NCI-H82 (cell line): ENCODE measurements at regions not wholly inside any gene's neighbourhood (a gene's known extent, or its start where the extent isn't known, plus 50 kb on each side); places are given as distances from the start of the nearest gene placed in this dataset.

ENCODE experiments used
- DNase-seq: peaks from one replicate; lab custom pipeline; 2025; lab: John Stamatoyannopoulos, UW

- DNase-seq, result peak; percentile 54
Observed at GRCh38 chr4:56240554-56241174, 146.6 kb downstream of the AASDH start.

DNA sequence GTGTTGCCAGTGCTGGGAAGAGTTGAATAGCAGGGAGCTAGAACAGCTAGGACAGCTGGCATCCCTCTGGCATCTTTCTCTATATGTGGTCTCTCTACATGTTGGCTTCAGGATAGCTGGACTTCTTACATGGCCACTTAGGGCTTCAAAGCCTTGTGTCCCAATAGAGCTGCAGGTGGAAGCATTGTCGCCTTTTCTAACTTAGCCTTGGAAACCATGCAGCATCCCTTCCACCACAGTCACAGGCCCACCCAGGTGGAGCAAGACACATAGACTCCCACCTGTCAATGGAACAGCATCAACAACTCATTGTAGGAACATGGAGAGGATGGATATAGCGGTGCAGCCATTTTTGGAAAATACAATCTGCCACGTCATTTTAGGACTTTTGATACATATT is 149.0 kb downstream of the AASDH start:
- no peak for DNase-seq

GRCh38 chr4:56235725-56236124 is 151.6 kb downstream of the AASDH start:
- DNase-seq, result no peak

DNA sequence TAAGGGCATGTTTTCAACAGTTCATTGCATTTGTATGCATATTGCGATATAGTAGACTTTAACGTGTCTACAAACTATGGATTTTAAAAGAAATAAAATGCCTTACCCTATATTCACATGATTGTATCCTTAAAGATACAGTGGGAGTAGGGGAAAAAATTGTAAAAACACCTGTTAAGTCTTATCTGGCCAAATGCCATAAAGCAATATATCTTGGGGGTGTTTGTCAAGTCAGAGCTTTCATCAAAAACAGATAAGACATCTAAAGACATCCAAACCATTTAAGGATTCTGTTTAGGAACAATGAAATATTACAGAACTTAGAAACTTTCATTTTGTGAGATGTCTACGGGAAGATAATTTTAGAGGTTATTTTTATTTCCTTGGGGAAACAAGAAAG is 152.3 kb downstream of the AASDH start:
- no peak for DNase-seq

GRCh38 chr4:56234098-56234497 is 153.2 kb downstream of the AASDH start:
- no peak for DNase-seq

- no peak for DNase-seq
Observed at GRCh38 chr4:56231410-56231809, 155.9 kb downstream of the AASDH start.

- DNase-seq, result peak; percentile 80
Observed at GRCh38 chr4:56229947-56230346, 157.3 kb downstream of the AASDH start.

GRCh38 chr4:56227301-56227835 is 159.9 kb downstream of the AASDH start:
- no peak for DNase-seq

DNA sequence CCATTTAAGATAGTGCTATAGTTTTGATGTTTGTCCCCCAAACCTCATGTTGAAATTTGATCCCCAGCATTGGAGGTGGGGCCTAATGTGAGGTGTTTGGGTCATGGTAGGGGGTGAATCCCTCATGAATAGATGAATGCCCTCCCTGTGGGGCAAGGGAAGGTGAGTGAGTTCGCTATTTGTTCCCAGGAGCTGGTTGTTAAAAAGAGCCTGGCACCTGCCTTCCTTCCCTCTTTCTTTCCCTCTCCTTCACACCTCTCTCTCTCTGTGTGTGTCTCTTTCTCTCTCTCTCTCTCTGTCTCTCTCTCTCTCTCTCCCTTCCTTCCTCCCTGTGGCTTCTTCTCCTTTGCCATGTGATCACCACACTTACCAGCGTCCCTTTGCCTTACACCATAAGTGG is 160.7 kb downstream of the AASDH start:
- no peak for DNase-seq

GRCh38 chr4:56224641-56225040 is 162.7 kb downstream of the AASDH start:
- DNase-seq, result no peak

GRCh38 chr4:56222514-56222913 is 164.8 kb downstream of the AASDH start:
- DNase-seq, result no peak

GRCh38 chr4:56220261-56220660 is 167.0 kb downstream of the AASDH start:
- DNase-seq, result peak; percentile 69

DNA sequence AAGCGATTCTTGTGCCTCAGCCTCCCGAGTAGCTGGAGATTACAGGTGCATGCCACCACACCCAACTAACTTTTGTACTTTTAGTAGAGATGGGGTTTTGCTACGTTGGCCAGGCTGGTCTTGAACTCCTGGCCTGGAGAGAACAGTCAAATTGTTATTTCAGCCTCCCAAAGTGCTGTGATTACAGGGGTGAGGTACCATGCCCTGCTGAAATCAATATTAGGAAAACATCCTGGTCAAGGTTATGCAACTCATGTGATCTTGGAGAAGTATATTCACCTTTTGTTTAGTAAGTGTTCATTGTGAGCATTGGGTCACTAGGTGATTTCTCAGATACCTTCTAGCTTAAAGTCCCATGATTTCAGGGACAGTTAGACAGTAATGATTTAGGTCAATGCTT is 167.8 kb downstream of the AASDH start:
- DNase-seq, result no peak

GRCh38 chr4:56218230-56218895 is 168.9 kb downstream of the AASDH start:
- no peak for DNase-seq

DNA sequence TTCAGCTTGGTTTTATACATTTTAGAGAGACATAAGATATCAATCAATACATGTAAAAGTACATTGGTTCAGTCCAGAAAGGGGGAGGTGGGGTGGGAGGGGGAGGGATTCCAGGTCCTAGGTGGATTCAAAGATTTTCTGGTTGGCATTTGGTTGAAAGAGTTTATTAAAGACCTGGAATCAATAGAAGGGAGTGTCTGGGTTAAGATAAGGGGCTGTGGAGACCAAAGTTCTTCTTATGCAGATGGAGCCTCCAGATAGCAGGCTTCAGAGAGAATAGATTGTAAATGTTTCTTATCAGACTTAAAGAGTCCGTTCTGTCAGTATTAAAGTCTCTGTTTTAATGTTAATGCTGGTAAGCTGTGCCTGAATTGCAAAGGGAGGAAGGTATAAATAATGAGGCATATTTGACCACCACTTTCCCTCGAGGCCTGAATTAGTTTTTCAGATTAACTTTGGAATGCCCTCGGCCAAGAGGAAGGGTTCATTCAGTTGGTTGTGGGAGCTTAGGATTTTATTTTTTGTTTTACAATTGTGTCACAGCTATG is 169.9 kb downstream of the AASDH start:
- no peak for DNase-seq

DNA sequence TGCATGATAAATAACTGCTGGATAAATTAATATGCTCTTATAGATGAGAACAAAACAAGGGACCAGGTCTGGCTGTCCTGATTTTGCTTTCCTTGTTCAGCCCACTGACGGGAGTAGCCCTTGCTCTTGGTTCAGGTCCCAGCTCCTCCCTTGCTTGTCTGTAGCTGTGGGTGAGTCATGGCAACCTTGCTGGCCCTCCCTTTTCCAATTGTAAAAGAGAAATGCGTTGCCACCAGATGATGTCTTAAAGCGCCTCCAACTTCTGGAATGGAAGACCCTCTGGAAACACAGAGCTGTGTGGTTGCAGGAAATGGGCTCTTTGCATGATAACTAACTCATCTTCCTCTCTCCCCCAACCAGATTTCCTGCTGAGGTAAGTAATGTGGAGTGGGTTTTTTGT is 171.4 kb downstream of the AASDH start:
- DNase-seq, result no peak

DNA sequence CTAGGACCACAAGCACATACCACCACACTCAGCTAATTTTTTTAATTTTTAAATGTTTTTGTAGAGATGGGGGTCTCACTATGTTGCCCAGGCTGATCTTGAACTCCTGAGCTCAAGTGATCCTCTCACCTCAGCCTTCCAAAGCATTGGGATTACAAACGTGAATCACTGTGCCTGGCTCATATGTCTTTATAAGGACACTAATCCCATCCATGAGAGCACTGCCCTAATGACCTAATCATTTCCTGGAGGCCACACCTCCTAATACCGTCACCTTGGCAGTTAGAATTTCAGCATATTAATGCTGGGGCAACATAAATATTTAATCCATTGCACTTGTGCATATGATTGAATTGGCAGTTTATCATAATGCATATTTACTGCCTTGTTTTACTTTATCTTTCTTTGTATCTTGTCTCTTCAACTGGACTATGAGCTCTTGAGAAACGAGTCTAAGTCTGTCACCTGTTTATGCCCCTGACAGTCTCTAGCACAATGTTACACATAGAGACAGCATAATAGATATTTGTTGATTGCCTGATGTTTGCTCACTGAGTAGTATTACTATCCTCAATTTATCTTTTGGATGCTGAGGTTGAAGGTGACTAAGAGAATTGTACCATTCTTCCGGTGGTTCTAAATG is 172.0 kb downstream of the AASDH start:
- DNase-seq, result peak; percentile 39

- no peak for DNase-seq
Observed at GRCh38 chr4:56213543-56213942, 173.7 kb downstream of the AASDH start.

DNA sequence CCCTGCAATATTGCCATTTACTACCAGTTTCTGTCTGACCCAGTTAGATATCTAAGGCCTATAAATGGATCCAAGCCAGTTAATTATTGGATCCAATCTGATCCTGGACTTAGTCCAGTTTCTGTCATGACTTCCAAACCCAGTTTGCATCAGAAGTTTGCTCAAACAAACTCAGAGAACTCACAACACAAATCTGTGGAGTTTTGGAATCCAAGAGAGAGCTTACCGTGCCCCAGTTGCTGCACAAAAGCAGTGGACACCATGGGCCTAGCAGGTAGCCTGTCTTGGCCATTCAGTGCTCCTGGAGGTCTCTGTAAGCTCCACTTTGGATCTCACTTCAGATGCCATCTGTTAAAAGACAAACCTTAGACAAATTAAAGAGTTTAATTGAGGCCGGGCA is 174.5 kb downstream of the AASDH start:
- DNase-seq, result no peak

- no peak for DNase-seq
Observed at GRCh38 chr4:56211202-56211601, 176.1 kb downstream of the AASDH start.

DNA sequence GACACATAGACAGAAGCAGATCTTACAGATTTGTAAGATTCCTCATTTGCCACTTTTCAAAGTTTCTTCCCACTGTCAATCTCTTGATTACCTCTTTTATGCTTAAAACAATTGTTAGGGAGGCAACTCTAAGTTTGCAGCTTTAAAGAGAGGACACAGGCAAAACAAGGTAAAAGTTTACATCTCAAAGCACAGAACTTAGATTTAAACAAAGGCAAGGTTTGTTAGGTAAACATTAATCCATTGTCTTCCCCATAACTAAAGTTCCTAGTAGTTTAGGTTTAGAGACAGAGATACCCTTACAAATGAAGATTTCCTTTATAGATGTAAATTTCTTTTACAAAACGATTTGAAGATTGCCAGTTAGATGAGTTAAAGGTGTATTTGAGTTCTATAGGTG is 176.9 kb downstream of the AASDH start:
- no peak for DNase-seq

DNA sequence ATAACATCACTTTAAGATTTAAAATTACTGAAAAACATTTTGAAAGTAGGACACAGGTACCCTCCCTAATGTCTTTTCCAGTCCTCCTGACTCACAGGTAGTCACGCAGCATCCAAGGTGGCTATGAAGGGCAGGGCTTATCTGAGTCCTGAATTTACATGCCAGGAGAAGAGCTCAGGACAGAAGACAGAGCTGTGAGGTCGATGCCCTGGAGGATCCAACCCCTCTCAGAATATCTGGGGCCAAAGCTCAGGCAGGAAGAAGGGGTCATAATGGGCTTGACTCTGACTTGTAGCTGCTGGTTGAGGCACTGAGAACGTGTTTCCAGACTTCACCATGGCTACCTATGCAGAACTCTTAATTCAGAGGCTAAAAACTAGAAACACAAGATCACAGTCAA is 177.5 kb downstream of the AASDH start:
- DNase-seq, result no peak

GRCh38 chr4:56208103-56208502 is 179.2 kb downstream of the AASDH start:
- DNase-seq, result no peak
